ENCODE measurements at regions not wholly inside any gene's neighbourhood (a gene's known extent, or its start where the extent isn't known, plus 50 kb on each side); places are given as distances from the start of the nearest gene placed in this dataset.

DNA sequence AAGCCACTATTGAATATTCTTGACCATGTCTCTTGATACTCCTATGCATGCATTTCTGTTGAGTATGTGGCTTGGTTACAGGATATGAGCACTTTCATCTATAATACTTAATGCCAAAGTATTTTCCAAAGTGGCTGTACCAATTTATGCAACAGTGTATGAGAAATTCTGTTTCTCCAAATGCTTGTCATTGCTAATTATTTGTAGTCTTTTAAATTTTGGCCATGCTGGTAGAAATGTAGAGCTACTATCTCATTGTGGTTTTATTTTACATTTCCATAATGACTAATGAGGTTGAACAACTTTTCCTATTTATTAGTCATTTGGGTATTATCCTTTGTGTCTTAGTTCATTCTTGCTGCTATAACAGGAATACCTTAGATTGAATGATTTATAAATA is 71.4 kb upstream of the TSPAN2 start:
- DNase-seq (no peak), ATAC-seq (ENCODE audit: low read depth) (no peak)
- Histone ChIP-seq H3K36me3 (replicated peaks in 1 of 2; ENCODE audit: control extremely low read depth in 1 of 2, control insufficient read depth in 1 of 2, extremely low read depth in 1 of 2, insufficient read depth in 2 of 2, low read length in 1 of 2) (no peaks in the 10 kb centered on the region), H3K4me1 (ENCODE audit: control insufficient read depth in 2 of 2, insufficient read depth in 2 of 2, low read length in 2 of 2) (no peaks in the 10 kb centered on the region), H3K4me3 (ENCODE audit: control extremely low read depth in 1 of 5, extremely low read depth in 1 of 5, insufficient read depth in 1 of 5, low read depth in 2 of 5, low read length in 4 of 5) (no peak overlapping the region), H3K9ac (ENCODE audit: low read length) (no peak overlapping the region), H3K9me3 (ENCODE audit: control extremely low read depth in 1 of 3, control insufficient read depth in 2 of 3, insufficient read depth in 1 of 3, low read length in 2 of 3) (no peaks in the 10 kb centered on the region), H3K27ac (ENCODE audit: low read length in 2 of 2) (no peak overlapping the region), H4K20me1 (ENCODE audit: control insufficient read depth, insufficient read depth, low read length, poor library complexity, severe bottlenecking) (no peaks in the 10 kb centered on the region), H3K79me2 (ENCODE audit: control insufficient read depth, insufficient read depth, low read length) (no peaks in the 10 kb centered on the region), H3K4me2 (replicated peaks; ENCODE audit: low read depth, low read length, poor library complexity, severe bottlenecking) (no peak overlapping the region), H3K27me3 (replicated peaks in 1 of 4; ENCODE audit: control extremely low read depth in 1 of 4, control insufficient read depth in 3 of 4, insufficient read depth in 4 of 4, low read length in 3 of 4) (no peaks in the 10 kb centered on the region), H2AFZ (ENCODE audit: insufficient read depth, low read depth, low read length, poor library complexity, severe bottlenecking) (no peak overlapping the region)
- H3K4me1 Mint-ChIP-seq, result no peaks in the 10 kb centered on the region
- ChIA-PET POLR2A (no interaction called here), CTCF (no interaction called here)
- intact Hi-C loops (cut with micrococcal nuclease), result no loop called here
- H3K4me3 Mint-ChIP-seq, result no peak overlapping the region
- H3K27ac Mint-ChIP-seq, result no peak overlapping the region
- peaks cover 10% of the 10 kb centered on the region for H3K27me3 Mint-ChIP-seq
- H3K9me3 Mint-ChIP-seq (ENCODE audit: insufficient read depth), result no peaks in the 10 kb centered on the region
- TF ChIP-seq, protein P1, sequence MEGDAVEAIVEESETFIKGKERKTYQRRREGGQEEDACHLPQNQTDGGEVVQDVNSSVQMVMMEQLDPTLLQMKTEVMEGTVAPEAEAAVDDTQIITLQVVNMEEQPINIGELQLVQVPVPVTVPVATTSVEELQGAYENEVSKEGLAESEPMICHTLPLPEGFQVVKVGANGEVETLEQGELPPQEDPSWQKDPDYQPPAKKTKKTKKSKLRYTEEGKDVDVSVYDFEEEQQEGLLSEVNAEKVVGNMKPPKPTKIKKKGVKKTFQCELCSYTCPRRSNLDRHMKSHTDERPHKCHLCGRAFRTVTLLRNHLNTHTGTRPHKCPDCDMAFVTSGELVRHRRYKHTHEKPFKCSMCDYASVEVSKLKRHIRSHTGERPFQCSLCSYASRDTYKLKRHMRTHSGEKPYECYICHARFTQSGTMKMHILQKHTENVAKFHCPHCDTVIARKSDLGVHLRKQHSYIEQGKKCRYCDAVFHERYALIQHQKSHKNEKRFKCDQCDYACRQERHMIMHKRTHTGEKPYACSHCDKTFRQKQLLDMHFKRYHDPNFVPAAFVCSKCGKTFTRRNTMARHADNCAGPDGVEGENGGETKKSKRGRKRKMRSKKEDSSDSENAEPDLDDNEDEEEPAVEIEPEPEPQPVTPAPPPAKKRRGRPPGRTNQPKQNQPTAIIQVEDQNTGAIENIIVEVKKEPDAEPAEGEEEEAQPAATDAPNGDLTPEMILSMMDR (IDR thresholded peaks at IDR 0.05), result no peak
- no peak for TF ChIP-seq EZH2 (IDR thresholded peaks at IDR 0.05; ENCODE audit: borderline replicate concordance, insufficient read depth, low read depth, low read length, poor library complexity, severe bottlenecking)

DNA sequence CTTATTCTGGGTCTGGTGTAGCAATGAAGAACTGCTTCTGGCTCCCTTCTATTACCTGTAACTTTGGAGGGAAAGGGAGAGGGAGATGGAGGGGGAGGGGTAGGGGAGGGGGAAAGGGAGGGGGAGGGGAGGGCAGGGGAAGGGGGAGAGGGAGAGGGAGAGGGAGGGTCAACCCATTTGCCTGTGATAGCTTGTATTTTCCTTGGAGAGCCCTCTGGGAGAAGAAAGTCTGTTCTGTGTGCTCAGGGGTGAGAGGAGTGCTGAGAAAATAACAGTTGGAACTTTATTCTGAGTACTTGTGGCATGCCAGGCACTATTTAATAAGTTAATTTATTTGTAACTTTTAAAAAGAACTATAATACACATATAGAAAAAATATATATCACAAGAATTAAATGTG is 70.7 kb upstream of the TSPAN2 start:
- Histone ChIP-seq H3K9me3 (ENCODE audit: control extremely low read depth in 1 of 3, control insufficient read depth in 2 of 3, insufficient read depth in 1 of 3, low read length in 2 of 3) (no peaks in the 10 kb centered on the region), H3K27ac (ENCODE audit: low read length in 2 of 2) (no peak overlapping the region), H3K4me3 (ENCODE audit: control extremely low read depth in 1 of 5, extremely low read depth in 1 of 5, insufficient read depth in 1 of 5, low read depth in 2 of 5, low read length in 4 of 5) (no peak overlapping the region), H3K4me2 (replicated peaks; ENCODE audit: low read depth, low read length, poor library complexity, severe bottlenecking) (no peak overlapping the region), H3K79me2 (ENCODE audit: control insufficient read depth, insufficient read depth, low read length) (no peaks in the 10 kb centered on the region), H4K20me1 (ENCODE audit: control insufficient read depth, insufficient read depth, low read length, poor library complexity, severe bottlenecking) (no peaks in the 10 kb centered on the region), H3K4me1 (ENCODE audit: control insufficient read depth in 2 of 2, insufficient read depth in 2 of 2, low read length in 2 of 2) (no peaks in the 10 kb centered on the region), H3K9ac (ENCODE audit: low read length) (no peak overlapping the region), H3K27me3 (replicated peaks in 1 of 4; ENCODE audit: control extremely low read depth in 1 of 4, control insufficient read depth in 3 of 4, insufficient read depth in 4 of 4, low read length in 3 of 4) (no peaks in the 10 kb centered on the region), H3K36me3 (replicated peaks in 1 of 2; ENCODE audit: control extremely low read depth in 1 of 2, control insufficient read depth in 1 of 2, extremely low read depth in 1 of 2, insufficient read depth in 2 of 2, low read length in 1 of 2) (no peaks in the 10 kb centered on the region), H2AFZ (ENCODE audit: insufficient read depth, low read depth, low read length, poor library complexity, severe bottlenecking) (no peak overlapping the region)
- CTCF ChIA-PET, result no interaction called here
- TF ChIP-seq EZH2 (IDR thresholded peaks at IDR 0.05; ENCODE audit: borderline replicate concordance, insufficient read depth, low read depth, low read length, poor library complexity, severe bottlenecking), result no peak
- TF ChIP-seq, protein P1 (IDR thresholded peaks at IDR 0.05), result no peak
- Mint-ChIP-seq H3K27ac (no peak overlapping the region), H3K9me3 (ENCODE audit: insufficient read depth) (no peaks in the 10 kb centered on the region), H3K27me3 (peaks cover 9% of the 10 kb centered on the region), H3K4me1 (no peaks in the 10 kb centered on the region), H3K4me3 (no peak overlapping the region)
- DNase-seq (no peak), ATAC-seq (ENCODE audit: low read depth) (no peak)
- intact Hi-C loops (cut with micrococcal nuclease), result no loop called here
- POLR2A ChIA-PET, result no interaction called here

All from B cell (primary cell).